SU-DHL-6 (cell line): ENCODE measurements at regions not wholly inside any gene's neighbourhood (a gene's known extent, or its start where the extent isn't known, plus 50 kb on each side); places are given as distances from the start of the nearest gene placed in this dataset.

Source experiments
- CTCF ChIP-seq: fragments of 200-600 bp; sonication (generic); IDR thresholded peaks from one replicate; pipeline ENCODE4 v1.5.1; 2017; ENCODE audit warnings: antibody characterized with exemption, mild to moderate bottlenecking, low read length, moderate library complexity; ENCODE audit not compliant: insufficient read depth, poor library complexity, severe bottlenecking
- EZH2phosphoT487 ChIP-seq: fragments of 200-600 bp; sonication (generic), shearing (Covaris generic); conservative IDR thresholded peaks from 2 replicates; pipeline ENCODE4 v1.6.1; 2018; ENCODE audit warnings: mild to moderate bottlenecking, antibody characterized with exemption, low read length, moderate library complexity, mixed read lengths

DNA sequence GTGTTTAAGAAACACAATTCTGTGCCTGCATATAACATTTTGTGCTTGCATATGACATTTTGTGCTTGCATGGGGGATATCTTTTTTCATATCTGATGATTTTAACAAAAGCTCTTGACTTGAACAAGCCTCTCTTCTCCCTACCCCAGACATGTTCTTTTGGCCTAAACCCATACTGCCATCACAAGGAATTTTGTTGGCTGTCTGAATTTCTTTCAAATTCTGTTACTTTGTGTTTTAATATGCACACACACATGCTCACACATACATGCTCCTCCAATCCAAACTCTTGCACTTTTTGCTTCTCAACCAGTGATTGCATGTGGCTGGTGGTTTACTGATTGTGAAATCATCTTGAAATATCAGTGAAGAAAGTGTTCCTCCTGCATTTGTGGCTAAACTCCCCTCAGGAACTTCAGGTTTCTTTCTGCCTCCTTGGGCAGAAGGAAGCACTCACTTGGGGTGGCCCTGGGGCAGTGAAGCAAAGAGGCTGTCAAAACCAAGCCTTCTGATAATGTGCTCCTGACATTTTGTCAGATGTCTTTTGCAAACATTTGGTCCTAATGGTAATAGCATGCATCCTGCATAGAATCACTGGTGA, 377.2 kb upstream of the KLF4 start:
- TF ChIP-seq CTCF, result no peak
- no peak for TF ChIP-seq EZH2phosphoT487
